ENCODE measurements at regions not wholly inside any gene's neighbourhood (a gene's known extent, or its start where the extent isn't known, plus 50 kb on each side); places are given as distances from the start of the nearest gene placed in this dataset.

DNA sequence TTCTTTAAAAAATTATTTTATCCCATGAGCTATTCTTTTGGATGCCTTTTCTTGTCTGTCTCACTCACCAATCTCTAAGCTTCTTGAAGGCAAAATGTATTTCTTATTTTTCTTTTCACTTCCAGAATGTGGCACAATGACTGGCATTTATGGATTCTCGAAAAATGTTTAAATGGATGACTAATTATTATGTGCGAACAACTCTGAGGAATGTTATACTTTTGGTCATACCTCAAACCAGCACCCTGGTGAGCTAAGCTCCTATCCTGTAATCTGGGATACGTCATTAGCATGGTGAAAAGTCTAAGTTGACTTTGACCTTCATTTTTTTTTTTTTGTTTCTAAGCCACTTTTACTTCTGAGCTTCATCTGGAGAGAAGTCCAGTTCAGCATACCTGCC lies 214.0 kb upstream of the CEP162 start:
- ChIA-PET POLR2A (interaction anchor here (0.7 to 0.8 kb wide), 2 partner anchors 23 to 74 kb away, joined by 3 read pairs; no protein-coding TSS in a partner anchor), CTCF (no interaction called here)
- Histone ChIP-seq H3K27ac (ENCODE audit: low read depth in 2 of 2, low read length in 1 of 2) (no peak overlapping the region), H2AFZ (ENCODE audit: low read depth) (no peak overlapping the region), H3K36me3 (replicated peaks in 1 of 2; ENCODE audit: control insufficient read depth in 1 of 2, insufficient read depth in 2 of 2, low read length in 1 of 2) (no peaks in the 10 kb centered on the region), H3K4me3 (ENCODE audit: low read depth in 2 of 2, low read length in 1 of 2) (no peak overlapping the region), H3K9me2 (no peaks in the 10 kb centered on the region), H3K79me2 (ENCODE audit: insufficient read depth) (no peaks in the 10 kb centered on the region), H4K20me1 (ENCODE audit: insufficient read depth) (no peaks in the 10 kb centered on the region), H3K4me1 (ENCODE audit: control insufficient read depth in 1 of 2, insufficient read depth in 2 of 2, low read depth in 1 of 2, low read length in 1 of 2) (no peaks in the 10 kb centered on the region), H3K4me2 (no peak overlapping the region), H3K9ac (no peak overlapping the region), H3K27me3 (ENCODE audit: insufficient read depth) (no peaks in the 10 kb centered on the region), H3K9me3 (no peaks in the 10 kb centered on the region), H3F3A (replicated peaks; ENCODE audit: insufficient read depth) (no peaks in the 10 kb centered on the region)
- DNase-seq = no peak
- 64% methylated on average over 3 of the region's 3 CpGs for WGBS (ENCODE audit: low lambda C conversion rate)
- TF ChIP-seq RCOR1 (IDR thresholded peaks at IDR 0.05; ENCODE audit: low read length) (no peak), MEF2A (IDR thresholded peaks at IDR 0.05; ENCODE audit: borderline replicate concordance, low read depth) (no peak), RXRA (IDR thresholded peaks at IDR 0.05; ENCODE audit: borderline replicate concordance, low read depth) (no peak), FOXJ3 (CRISPR knock-in tag; IDR thresholded peaks at IDR 0.05) (no peak), SIN3A (IDR thresholded peaks at IDR 0.05; ENCODE audit: borderline replicate concordance, low read depth, low read length) (no peak), NFIC (IDR thresholded peaks at IDR 0.05; ENCODE audit: borderline replicate concordance) (no peak), RFX5 (IDR thresholded peaks at IDR 0.05; ENCODE audit: low read length) (no peak), EZH2phosphoT487 (IDR thresholded peaks at IDR 0.05; ENCODE audit: borderline replicate concordance, low read depth) (no peak), POLR2AphosphoS5 (IDR thresholded peaks at IDR 0.05; ENCODE audit: low read depth, low read length) (no peak), YY1 (IDR thresholded peaks at IDR 0.05; ENCODE audit: low read depth) (no peak)
- TF ChIP-seq, protein P1, sequence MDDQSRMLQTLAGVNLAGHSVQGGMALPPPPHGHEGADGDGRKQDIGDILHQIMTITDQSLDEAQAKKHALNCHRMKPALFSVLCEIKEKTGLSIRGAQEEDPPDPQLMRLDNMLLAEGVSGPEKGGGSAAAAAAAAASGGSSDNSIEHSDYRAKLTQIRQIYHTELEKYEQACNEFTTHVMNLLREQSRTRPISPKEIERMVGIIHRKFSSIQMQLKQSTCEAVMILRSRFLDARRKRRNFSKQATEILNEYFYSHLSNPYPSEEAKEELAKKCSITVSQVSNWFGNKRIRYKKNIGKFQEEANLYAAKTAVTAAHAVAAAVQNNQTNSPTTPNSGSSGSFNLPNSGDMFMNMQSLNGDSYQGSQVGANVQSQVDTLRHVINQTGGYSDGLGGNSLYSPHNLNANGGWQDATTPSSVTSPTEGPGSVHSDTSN (IDR thresholded peaks at IDR 0.05) = no peak
- TF ChIP-seq, protein P2, sequence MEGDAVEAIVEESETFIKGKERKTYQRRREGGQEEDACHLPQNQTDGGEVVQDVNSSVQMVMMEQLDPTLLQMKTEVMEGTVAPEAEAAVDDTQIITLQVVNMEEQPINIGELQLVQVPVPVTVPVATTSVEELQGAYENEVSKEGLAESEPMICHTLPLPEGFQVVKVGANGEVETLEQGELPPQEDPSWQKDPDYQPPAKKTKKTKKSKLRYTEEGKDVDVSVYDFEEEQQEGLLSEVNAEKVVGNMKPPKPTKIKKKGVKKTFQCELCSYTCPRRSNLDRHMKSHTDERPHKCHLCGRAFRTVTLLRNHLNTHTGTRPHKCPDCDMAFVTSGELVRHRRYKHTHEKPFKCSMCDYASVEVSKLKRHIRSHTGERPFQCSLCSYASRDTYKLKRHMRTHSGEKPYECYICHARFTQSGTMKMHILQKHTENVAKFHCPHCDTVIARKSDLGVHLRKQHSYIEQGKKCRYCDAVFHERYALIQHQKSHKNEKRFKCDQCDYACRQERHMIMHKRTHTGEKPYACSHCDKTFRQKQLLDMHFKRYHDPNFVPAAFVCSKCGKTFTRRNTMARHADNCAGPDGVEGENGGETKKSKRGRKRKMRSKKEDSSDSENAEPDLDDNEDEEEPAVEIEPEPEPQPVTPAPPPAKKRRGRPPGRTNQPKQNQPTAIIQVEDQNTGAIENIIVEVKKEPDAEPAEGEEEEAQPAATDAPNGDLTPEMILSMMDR (IDR thresholded peaks at IDR 0.05) = no peak
- TF ChIP-seq, protein P3, sequence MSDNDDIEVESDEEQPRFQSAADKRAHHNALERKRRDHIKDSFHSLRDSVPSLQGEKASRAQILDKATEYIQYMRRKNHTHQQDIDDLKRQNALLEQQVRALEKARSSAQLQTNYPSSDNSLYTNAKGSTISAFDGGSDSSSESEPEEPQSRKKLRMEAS (IDR thresholded peaks at IDR 0.05; ENCODE audit: low read depth) = no peak
- TF ChIP-seq, protein P4, sequence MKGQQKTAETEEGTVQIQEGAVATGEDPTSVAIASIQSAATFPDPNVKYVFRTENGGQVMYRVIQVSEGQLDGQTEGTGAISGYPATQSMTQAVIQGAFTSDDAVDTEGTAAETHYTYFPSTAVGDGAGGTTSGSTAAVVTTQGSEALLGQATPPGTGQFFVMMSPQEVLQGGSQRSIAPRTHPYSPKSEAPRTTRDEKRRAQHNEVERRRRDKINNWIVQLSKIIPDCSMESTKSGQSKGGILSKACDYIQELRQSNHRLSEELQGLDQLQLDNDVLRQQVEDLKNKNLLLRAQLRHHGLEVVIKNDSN (IDR thresholded peaks at IDR 0.05; ENCODE audit: borderline replicate concordance, low read depth) = no peak
- TF ChIP-seq, protein P5, sequence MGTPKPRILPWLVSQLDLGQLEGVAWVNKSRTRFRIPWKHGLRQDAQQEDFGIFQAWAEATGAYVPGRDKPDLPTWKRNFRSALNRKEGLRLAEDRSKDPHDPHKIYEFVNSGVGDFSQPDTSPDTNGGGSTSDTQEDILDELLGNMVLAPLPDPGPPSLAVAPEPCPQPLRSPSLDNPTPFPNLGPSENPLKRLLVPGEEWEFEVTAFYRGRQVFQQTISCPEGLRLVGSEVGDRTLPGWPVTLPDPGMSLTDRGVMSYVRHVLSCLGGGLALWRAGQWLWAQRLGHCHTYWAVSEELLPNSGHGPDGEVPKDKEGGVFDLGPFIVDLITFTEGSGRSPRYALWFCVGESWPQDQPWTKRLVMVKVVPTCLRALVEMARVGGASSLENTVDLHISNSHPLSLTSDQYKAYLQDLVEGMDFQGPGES (IDR thresholded peaks at IDR 0.05; ENCODE audit: low read depth, low read length) = no peak
- TF ChIP-seq, protein P6, sequence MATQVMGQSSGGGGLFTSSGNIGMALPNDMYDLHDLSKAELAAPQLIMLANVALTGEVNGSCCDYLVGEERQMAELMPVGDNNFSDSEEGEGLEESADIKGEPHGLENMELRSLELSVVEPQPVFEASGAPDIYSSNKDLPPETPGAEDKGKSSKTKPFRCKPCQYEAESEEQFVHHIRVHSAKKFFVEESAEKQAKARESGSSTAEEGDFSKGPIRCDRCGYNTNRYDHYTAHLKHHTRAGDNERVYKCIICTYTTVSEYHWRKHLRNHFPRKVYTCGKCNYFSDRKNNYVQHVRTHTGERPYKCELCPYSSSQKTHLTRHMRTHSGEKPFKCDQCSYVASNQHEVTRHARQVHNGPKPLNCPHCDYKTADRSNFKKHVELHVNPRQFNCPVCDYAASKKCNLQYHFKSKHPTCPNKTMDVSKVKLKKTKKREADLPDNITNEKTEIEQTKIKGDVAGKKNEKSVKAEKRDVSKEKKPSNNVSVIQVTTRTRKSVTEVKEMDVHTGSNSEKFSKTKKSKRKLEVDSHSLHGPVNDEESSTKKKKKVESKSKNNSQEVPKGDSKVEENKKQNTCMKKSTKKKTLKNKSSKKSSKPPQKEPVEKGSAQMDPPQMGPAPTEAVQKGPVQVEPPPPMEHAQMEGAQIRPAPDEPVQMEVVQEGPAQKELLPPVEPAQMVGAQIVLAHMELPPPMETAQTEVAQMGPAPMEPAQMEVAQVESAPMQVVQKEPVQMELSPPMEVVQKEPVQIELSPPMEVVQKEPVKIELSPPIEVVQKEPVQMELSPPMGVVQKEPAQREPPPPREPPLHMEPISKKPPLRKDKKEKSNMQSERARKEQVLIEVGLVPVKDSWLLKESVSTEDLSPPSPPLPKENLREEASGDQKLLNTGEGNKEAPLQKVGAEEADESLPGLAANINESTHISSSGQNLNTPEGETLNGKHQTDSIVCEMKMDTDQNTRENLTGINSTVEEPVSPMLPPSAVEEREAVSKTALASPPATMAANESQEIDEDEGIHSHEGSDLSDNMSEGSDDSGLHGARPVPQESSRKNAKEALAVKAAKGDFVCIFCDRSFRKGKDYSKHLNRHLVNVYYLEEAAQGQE (IDR thresholded peaks at IDR 0.05; ENCODE audit: low read depth, low read length) = no peak
- TF ChIP-seq, protein P7, sequence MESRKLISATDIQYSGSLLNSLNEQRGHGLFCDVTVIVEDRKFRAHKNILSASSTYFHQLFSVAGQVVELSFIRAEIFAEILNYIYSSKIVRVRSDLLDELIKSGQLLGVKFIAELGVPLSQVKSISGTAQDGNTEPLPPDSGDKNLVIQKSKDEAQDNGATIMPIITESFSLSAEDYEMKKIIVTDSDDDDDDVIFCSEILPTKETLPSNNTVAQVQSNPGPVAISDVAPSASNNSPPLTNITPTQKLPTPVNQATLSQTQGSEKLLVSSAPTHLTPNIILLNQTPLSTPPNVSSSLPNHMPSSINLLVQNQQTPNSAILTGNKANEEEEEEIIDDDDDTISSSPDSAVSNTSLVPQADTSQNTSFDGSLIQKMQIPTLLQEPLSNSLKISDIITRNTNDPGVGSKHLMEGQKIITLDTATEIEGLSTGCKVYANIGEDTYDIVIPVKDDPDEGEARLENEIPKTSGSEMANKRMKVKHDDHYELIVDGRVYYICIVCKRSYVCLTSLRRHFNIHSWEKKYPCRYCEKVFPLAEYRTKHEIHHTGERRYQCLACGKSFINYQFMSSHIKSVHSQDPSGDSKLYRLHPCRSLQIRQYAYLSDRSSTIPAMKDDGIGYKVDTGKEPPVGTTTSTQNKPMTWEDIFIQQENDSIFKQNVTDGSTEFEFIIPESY (IDR thresholded peaks at IDR 0.05; ENCODE audit: borderline replicate concordance, low read depth) = no peak
